KMS-11 (cell line): ENCODE measurements at regions not wholly inside any gene's neighbourhood (a gene's known extent, or its start where the extent isn't known, plus 50 kb on each side); places are given as distances from the start of the nearest gene placed in this dataset.

ENCODE experiments used
- H2AFZ ChIP-seq: fragments of 200-600 bp; sonication (generic); 2 replicates; pipeline ENCODE4 v1.6.1; 2016; ENCODE audit warnings: antibody characterized with exemption, mixed run types, low read depth
- H3K27ac ChIP-seq: fragments of 200-600 bp; sonication (generic); 2 replicates; pipeline ENCODE4 v1.6.1; 2016; ENCODE audit warnings: mild to moderate bottlenecking, mixed run types
- H3K27me3 ChIP-seq: fragments of 200-600 bp; sonication (generic); 2 replicates; pipeline ENCODE4 v1.6.1; 2017; ENCODE audit warnings: mild to moderate bottlenecking, low read depth, mixed run types, moderate library complexity; ENCODE audit not compliant: insufficient read depth
- H3K36me3 ChIP-seq: fragments of 200-600 bp; sonication (generic); 2 replicates; pipeline ENCODE4 v1.6.1; 2017; ENCODE audit warnings: mild to moderate bottlenecking, mixed run types; ENCODE audit not compliant: insufficient read depth
- H3K4me1 ChIP-seq: fragments of 200-600 bp; sonication (generic); 2 replicates; pipeline ENCODE4 v1.6.1; 2016; ENCODE audit warnings: mild to moderate bottlenecking, low read depth, mixed run types; ENCODE audit not compliant: poor library complexity, severe bottlenecking
- H3K4me2 ChIP-seq: fragments of 200-600 bp; sonication (generic); 2 replicates; pipeline ENCODE4 v1.7.0; 2016; ENCODE audit warnings: mild to moderate bottlenecking, mixed run types
- H3K4me3 ChIP-seq: fragments of 200-600 bp; sonication (generic); IDR thresholded peaks from 2 replicates; pipeline ENCODE4 v1.6.1; 2017; ENCODE audit warnings: low read depth, low read length, mixed read lengths; ENCODE audit not compliant: insufficient read depth
- H3K79me2 ChIP-seq: fragments of 200-600 bp; sonication (generic); 2 replicates; pipeline ENCODE4 v1.6.1; 2016; ENCODE audit warnings: low read depth, mixed run types; ENCODE audit not compliant: insufficient read depth
- H3K9ac ChIP-seq: fragments of 200-600 bp; sonication (generic); 2 replicates; pipeline ENCODE4 v1.6.1; 2016; ENCODE audit warnings: mild to moderate bottlenecking, mixed run types
- H4K20me1 ChIP-seq: fragments of 200-600 bp; sonication (generic); 2 replicates; pipeline ENCODE4 v1.6.1; 2016; ENCODE audit warnings: mild to moderate bottlenecking, mixed run types; ENCODE audit not compliant: insufficient read depth
- TF ChIP-seq, protein P1 (sequence below): fragments of 200-600 bp; sonication (generic); conservative IDR thresholded peaks from 2 replicates; pipeline ENCODE4 v1.6.1; 2017; ENCODE audit warnings: low read depth, mild to moderate bottlenecking, antibody characterized with exemption, low read length, moderate library complexity, mixed read lengths

GRCh38 chr10:63683223-63683622 is 162.0 kb downstream of the REEP3 start:
- no peaks in the 10 kb centered on the region for H3K27me3 ChIP-seq
- H2AFZ ChIP-seq = no peak overlapping the region
- TF ChIP-seq, protein P1, sequence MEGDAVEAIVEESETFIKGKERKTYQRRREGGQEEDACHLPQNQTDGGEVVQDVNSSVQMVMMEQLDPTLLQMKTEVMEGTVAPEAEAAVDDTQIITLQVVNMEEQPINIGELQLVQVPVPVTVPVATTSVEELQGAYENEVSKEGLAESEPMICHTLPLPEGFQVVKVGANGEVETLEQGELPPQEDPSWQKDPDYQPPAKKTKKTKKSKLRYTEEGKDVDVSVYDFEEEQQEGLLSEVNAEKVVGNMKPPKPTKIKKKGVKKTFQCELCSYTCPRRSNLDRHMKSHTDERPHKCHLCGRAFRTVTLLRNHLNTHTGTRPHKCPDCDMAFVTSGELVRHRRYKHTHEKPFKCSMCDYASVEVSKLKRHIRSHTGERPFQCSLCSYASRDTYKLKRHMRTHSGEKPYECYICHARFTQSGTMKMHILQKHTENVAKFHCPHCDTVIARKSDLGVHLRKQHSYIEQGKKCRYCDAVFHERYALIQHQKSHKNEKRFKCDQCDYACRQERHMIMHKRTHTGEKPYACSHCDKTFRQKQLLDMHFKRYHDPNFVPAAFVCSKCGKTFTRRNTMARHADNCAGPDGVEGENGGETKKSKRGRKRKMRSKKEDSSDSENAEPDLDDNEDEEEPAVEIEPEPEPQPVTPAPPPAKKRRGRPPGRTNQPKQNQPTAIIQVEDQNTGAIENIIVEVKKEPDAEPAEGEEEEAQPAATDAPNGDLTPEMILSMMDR = no peak
- no peaks in the 10 kb centered on the region for H4K20me1 ChIP-seq
- H3K79me2 ChIP-seq = no peaks in the 10 kb centered on the region
- H3K9ac ChIP-seq = no peak overlapping the region
- no peak overlapping the region for H3K4me3 ChIP-seq
- H3K4me1 ChIP-seq = no peaks in the 10 kb centered on the region
- no peak overlapping the region for H3K4me2 ChIP-seq
- H3K27ac ChIP-seq = no peak overlapping the region
- H3K36me3 ChIP-seq = no peaks in the 10 kb centered on the region

DNA sequence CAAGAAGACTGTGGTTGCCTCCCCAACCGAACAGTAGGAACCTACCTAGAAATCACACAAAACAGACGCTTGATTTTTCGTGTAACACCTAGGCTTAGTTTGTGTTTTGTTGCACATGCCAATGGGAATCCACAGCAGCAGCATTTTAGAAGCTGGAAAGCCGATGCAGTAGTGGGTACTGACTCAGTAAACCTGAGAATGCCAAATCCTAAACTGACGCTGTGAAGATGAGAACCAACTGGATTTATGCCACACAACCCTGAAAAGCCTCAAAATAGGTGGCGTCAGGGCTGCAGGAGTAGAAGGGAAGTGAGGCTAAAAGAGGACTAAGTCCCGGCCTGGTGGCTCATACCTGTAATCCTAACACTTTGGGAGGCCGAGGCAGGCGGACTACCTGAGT is 162.5 kb downstream of the REEP3 start:
- no peaks in the 10 kb centered on the region for H3K27me3 ChIP-seq
- no peak overlapping the region for H3K4me2 ChIP-seq
- TF ChIP-seq, protein P1 = no peak
- H3K79me2 ChIP-seq = no peaks in the 10 kb centered on the region
- no peak overlapping the region for H3K27ac ChIP-seq
- no peaks in the 10 kb centered on the region for H4K20me1 ChIP-seq
- H3K4me1 ChIP-seq = no peaks in the 10 kb centered on the region
- no peak overlapping the region for H2AFZ ChIP-seq
- H3K4me3 ChIP-seq = no peak overlapping the region
- H3K9ac ChIP-seq = no peak overlapping the region
- H3K36me3 ChIP-seq = no peaks in the 10 kb centered on the region

DNA sequence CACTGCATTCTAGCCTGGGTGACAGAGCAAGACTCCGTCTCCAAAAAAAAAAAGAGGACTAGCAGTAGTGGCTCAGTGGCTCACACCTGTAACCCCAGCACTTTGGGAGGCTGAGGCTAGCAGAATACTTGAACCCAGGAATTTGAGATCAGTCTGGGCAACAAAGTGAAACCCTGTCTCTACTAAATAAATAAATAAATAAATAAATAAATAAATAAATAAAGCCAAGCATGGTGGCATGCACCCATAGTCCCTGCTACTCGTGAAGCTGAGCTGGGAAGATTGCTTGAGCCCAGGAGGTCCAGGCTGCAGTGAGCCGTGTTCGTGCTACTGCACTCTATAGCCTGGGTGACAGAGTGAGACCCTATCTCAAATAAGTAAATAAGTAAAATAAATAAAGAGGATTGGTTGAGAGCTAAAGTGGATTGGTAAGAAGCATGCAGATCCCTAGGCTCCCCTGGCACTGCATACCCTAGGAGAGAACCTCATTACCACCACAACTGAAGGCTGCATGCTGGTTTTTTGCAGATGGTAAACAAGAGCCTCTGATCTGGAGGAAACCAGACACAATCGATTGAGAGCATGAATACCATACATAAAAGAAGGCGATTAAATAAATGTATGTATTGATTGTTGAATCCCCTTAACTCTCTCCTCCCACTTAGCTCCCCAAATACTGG is 163.2 kb downstream of the REEP3 start:
- Histone ChIP-seq H3K36me3 (no peaks in the 10 kb centered on the region), H3K4me2 (no peak overlapping the region), H3K4me1 (no peaks in the 10 kb centered on the region), H3K27ac (no peak overlapping the region), H3K79me2 (no peaks in the 10 kb centered on the region), H3K27me3 (no peaks in the 10 kb centered on the region), H3K4me3 (no peak overlapping the region), H3K9ac (no peak overlapping the region), H2AFZ (no peak overlapping the region), H4K20me1 (no peaks in the 10 kb centered on the region)
- TF ChIP-seq, protein P1 = no peak

DNA sequence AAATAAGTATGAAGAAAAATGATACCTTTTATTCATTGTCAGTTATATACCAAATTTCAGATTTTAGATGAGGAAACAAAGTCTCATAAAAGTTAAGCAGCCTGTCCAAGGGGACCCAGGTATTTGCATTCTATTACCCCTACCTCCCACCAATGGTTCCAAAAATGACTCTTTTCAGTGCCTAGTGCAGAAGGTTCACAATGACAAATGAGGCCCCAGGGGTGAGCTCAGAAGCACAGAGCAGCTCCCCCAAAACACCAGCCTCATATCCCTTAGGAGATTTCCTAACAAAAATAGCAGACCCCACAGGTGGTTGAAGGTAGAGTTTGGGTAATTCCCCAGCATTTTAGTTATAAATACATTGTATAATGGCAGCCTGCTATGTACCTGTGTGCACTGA is 168.6 kb downstream of the REEP3 start:
- Histone ChIP-seq H3K27ac (no peak overlapping the region), H4K20me1 (no peaks in the 10 kb centered on the region), H3K27me3 (no peaks in the 10 kb centered on the region), H3K4me1 (no peaks in the 10 kb centered on the region), H3K36me3 (no peaks in the 10 kb centered on the region), H3K4me2 (no peak overlapping the region), H2AFZ (no peak overlapping the region), H3K4me3 (no peak overlapping the region), H3K79me2 (no peaks in the 10 kb centered on the region), H3K9ac (no peak overlapping the region)
- TF ChIP-seq, protein P1 = no peak
